CD8-positive, alpha-beta memory T cell (primary cell): ENCODE measurements at regions not wholly inside any gene's neighbourhood (a gene's known extent, or its start where the extent isn't known, plus 50 kb on each side); places are given as distances from the start of the nearest gene placed in this dataset.

ENCODE experiments used
- CTCF ChIA-PET: fragments of 350-600 bp; sonication (Branson Sonifier 250); formaldehyde crosslinking; loops from one replicate; lab custom pipeline; 2021; ENCODE audit warnings: antibody characterized with exemption; lab: Charles Lee
- POLR2A ChIA-PET: fragments of 350-600 bp; sonication (Branson Sonifier 250); formaldehyde crosslinking; loops from one replicate; lab custom pipeline; 2021; ENCODE audit warnings: antibody characterized with exemption; lab: Charles Lee
- DNase-seq, 5 donors: peaks; one replicate each; pipeline versions ENCODE4 v3.0.0 to v3.0.0-alpha.2; 2020 to 2022; ENCODE audit warnings: mixed read lengths in 1 of 5
- H3K27ac ChIP-seq: one replicate; pipeline ENCODE4 v1.7.0; 2013; ENCODE audit warnings: low read depth, mild to moderate bottlenecking, low read length, moderate library complexity
- H3K27me3 ChIP-seq: 2 replicates; pipeline ENCODE4 v1.7.0; 2013; ENCODE audit warnings: low read length, mild to moderate bottlenecking; ENCODE audit not compliant: insufficient read depth, poor library complexity, severe bottlenecking
- H3K36me3 ChIP-seq: 2 replicates; pipeline ENCODE4 v1.7.0; 2013; ENCODE audit warnings: mild to moderate bottlenecking, low read length, moderate library complexity; ENCODE audit not compliant: insufficient read depth
- H3K4me1 ChIP-seq: 2 replicates; pipeline ENCODE4 v1.7.0; 2013; ENCODE audit warnings: mild to moderate bottlenecking, low read length, moderate library complexity; ENCODE audit not compliant: insufficient read depth
- H3K4me3 ChIP-seq: 2 replicates; pipeline ENCODE4 v1.7.0; 2013; ENCODE audit warnings: mild to moderate bottlenecking, low read length
- H3K9me3 ChIP-seq: 2 replicates; pipeline ENCODE4 v1.7.0; 2013; ENCODE audit warnings: mild to moderate bottlenecking, low read length
- H3K27ac Mint-ChIP-seq, 8 donors: one replicate each; pipeline ENCODE4 v1.8.0; 2020 to 2021; ENCODE audit warnings: mixed read lengths in 8 of 8, mild to moderate bottlenecking in 6 of 8, inconsistent platforms in 3 of 8, moderate library complexity in 3 of 8
- H3K27me3 Mint-ChIP-seq, 2 donors: one replicate each; pipeline ENCODE4 v1.8.0; 2020 to 2021; ENCODE audit warnings: mixed read lengths in 2 of 2, mild to moderate bottlenecking in 1 of 2, moderate library complexity in 1 of 2
- H3K36me3 Mint-ChIP-seq, 3 donors: one replicate each; pipeline ENCODE4 v1.8.0; 2020 to 2021; ENCODE audit warnings: mixed read lengths in 3 of 3, inconsistent platforms in 1 of 3, mild to moderate bottlenecking in 1 of 3
- H3K4me1 Mint-ChIP-seq, 3 donors: one replicate each; pipeline ENCODE4 v1.8.0; 2020 to 2021; ENCODE audit warnings: mixed read lengths in 3 of 3, inconsistent platforms in 1 of 3, mild to moderate bottlenecking in 1 of 3
- H3K4me3 Mint-ChIP-seq, 7 donors: one replicate each; pipeline ENCODE4 v1.8.0; 2020 to 2021; ENCODE audit warnings: mixed read lengths in 7 of 7, mild to moderate bottlenecking in 6 of 7, moderate library complexity in 4 of 7, inconsistent platforms in 2 of 7
- H3K9me3 Mint-ChIP-seq, 5 donors: one replicate each; pipeline ENCODE4 v1.8.0; 2020 to 2022; ENCODE audit warnings: mixed read lengths in 5 of 5, mild to moderate bottlenecking in 3 of 5, moderate library complexity in 2 of 5, inconsistent platforms in 1 of 5

DNA sequence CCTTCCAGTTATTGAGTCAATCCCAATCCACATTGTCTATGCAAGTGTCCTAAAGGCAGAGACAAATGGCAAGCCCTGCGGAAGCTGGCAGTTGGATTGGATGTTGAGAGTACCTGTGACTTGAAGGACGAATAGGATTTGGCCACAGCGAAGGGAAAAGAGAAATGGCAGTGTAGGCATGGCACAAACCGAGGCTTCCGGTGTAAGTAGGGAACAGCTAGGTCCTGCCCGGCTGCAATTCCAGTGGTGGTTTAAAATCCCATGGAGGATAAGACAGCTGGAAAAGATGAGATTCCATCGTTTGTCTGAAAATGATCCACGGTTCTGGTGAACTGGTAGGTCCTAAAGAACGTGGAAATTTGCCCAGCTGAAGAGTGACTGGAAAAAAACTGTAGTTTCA, 296.2 kb downstream of the TCERG1L start:
- H3K36me3 Mint-ChIP-seq, result no peaks in the 10 kb centered on the region

DNA sequence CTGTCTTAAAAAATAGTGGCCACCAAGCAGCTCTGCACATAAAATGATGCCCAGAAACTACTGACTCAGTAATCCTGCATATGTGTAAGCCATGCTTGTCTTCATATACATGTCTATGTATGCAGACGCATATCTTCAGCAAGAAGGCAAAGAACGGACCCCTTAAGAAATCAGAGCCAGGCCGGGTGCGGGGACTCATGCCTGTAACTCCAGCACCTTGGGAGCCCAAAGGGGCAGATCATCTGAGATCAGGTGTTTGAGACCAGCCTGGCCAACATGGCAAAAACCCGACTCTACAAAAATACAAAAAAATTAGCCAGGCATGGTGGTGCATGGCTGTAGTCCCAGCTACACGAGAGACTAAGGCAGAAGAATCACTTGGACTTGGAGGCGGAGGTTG, 295.0 kb downstream of the TCERG1L start:
- POLR2A ChIA-PET, result no interaction called here
- Histone ChIP-seq H3K27me3 (no peaks in the 10 kb centered on the region), H3K9me3 (no peaks in the 10 kb centered on the region), H3K4me3 (no peak overlapping the region), H3K4me1 (no peaks in the 10 kb centered on the region), H3K36me3 (no peaks in the 10 kb centered on the region), H3K27ac (no peak overlapping the region)
- Mint-ChIP-seq H3K27ac (no peak overlapping the region), H3K36me3 (no peaks in the 10 kb centered on the region), H3K4me1 (no peaks in the 10 kb centered on the region), H3K27me3 (peaks cover 0 to 2% of the 10 kb centered on the region in 2 donors), H3K9me3 (peaks cover 0 to 3% (median 0%) of the 10 kb centered on the region in 5 donors), H3K4me3 (no peak overlapping the region)
- no peak for DNase-seq
- CTCF ChIA-PET, result no interaction called here

More for the DNA sequence above, 296.2 kb downstream of the TCERG1L start:
- no peak overlapping the region for H3K4me3 ChIP-seq
- no peaks in the 10 kb centered on the region for H3K4me1 ChIP-seq
- H3K27ac Mint-ChIP-seq, result no peak overlapping the region
- peaks cover 0 to 5% (median 0%) of the 10 kb centered on the region in 5 donors for H3K9me3 Mint-ChIP-seq
- H3K36me3 ChIP-seq, result no peaks in the 10 kb centered on the region
- H3K4me1 Mint-ChIP-seq, result no peaks in the 10 kb centered on the region
- no peaks in the 10 kb centered on the region for H3K9me3 ChIP-seq
- H3K27ac ChIP-seq, result no peak overlapping the region
- H3K27me3 ChIP-seq, result no peaks in the 10 kb centered on the region
- CTCF ChIA-PET, result no interaction called here
- peaks cover 0 to 2% of the 10 kb centered on the region in 2 donors for H3K27me3 Mint-ChIP-seq
- no peak overlapping the region for H3K4me3 Mint-ChIP-seq
- POLR2A ChIA-PET, result no interaction called here
- DNase-seq, result no peak

DNA sequence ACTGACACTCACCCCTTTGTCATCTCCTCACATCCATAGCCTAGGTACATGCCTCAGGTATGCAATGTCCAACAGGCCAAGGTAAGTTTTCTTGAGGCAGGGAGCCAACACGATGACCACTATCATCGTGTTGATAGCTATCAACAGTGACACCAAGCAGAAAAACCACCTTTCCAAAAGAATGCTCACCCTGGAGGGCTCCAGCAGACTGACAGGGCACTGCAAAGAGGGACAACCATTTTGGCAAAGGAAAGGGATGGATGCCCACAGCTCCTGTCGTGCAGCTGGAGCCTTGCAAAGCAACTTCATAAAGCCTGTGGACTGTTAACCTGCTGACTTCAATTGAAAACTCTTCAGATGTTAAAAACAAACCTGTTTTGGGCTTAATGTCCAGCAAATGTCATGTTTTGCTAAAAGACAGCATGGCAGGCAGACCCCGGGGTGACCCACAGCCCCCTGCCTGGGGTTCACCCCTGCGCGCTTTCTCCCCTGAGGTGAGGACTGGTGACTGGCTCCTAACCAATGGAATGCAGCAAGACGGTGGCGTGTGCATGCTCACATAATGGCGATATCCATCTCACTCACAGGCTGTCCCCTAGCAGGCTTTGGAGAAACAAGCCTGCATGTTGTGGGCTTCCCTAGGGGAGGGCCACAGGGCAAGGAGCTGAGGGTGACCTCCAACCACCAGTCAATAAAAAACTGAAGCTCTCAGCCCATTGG, 293.8 kb downstream of the TCERG1L start:
- Mint-ChIP-seq H3K36me3 (no peaks in the 10 kb centered on the region), H3K27me3 (peaks cover 0 to 2% of the 10 kb centered on the region in 2 donors), H3K9me3 (peaks cover 0 to 5% (median 0%) of the 10 kb centered on the region in 5 donors), H3K4me1 (no peaks in the 10 kb centered on the region), H3K27ac (no peak overlapping the region), H3K4me3 (no peak overlapping the region)
- H3K4me1 ChIP-seq, result no peaks in the 10 kb centered on the region
- ChIA-PET CTCF (no interaction called here), POLR2A (no interaction called here)
- H3K4me3 ChIP-seq, result no peak overlapping the region
- no peak overlapping the region for H3K27ac ChIP-seq
- no peaks in the 10 kb centered on the region for H3K36me3 ChIP-seq
- H3K9me3 ChIP-seq, result no peaks in the 10 kb centered on the region
- no peak for DNase-seq
- H3K27me3 ChIP-seq, result no peaks in the 10 kb centered on the region

DNA sequence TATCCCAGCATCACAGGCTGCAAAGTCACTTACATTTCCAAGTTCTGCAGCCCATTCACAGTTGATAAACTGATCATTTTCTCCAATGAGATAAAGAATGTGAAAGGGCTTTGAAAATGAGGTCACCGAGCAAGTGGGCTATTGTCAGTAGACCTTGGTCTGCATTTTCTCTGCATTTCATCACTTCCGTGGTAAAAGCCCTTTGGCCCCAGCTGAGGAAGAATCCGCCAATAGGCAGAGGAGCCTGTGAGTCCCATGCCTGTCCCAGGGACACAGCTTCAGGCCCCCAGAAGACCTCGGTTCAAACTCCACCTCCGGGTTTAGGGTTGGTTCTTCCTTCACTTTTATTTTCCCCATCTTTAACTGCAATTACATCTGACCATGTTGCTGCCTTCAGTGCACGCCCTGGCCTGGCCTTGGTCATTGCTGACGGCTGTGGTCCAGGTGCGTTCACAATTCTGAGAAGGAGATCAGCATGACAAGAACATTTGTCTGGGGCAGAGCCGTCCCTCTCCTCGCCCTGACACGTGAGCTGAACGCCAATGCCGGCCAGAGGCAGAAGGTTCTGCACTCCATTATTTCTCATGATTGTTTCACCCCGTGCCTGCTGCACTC, 292.5 kb downstream of the TCERG1L start:
- Mint-ChIP-seq H3K27ac (no peak overlapping the region), H3K4me3 (no peak overlapping the region), H3K36me3 (no peaks in the 10 kb centered on the region), H3K27me3 (no peaks in the 10 kb centered on the region), H3K9me3 (peaks cover 0 to 5% (median 0%) of the 10 kb centered on the region in 5 donors), H3K4me1 (no peaks in the 10 kb centered on the region)
- no peaks in the 10 kb centered on the region for H3K4me1 ChIP-seq
- H3K36me3 ChIP-seq, result no peaks in the 10 kb centered on the region
- no peak for DNase-seq
- no peaks in the 10 kb centered on the region for H3K27me3 ChIP-seq
- no peaks in the 10 kb centered on the region for H3K9me3 ChIP-seq
- no peak overlapping the region for H3K4me3 ChIP-seq
- ChIA-PET POLR2A (no interaction called here), CTCF (no interaction called here)
- no peak overlapping the region for H3K27ac ChIP-seq

DNA sequence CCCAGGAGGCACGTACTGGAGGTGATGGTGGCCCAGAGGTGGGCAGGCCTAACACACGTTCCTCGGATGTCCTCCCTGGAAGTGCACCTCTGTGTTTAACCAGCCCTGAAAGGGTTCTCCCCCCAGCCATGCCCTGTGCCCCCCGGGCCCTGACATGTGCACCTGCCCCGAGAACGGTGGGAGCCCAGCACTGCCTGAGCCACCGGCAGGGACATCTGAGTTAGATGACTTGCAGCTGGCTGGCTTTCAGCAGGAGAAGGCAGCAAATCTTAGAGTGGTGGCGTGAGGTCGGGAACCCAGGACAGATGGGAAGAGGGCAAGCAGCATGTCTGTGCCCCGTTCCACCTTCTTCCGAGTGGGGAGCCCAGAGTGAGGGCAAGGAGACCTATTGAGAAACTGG, 291.8 kb downstream of the TCERG1L start:
- ChIA-PET CTCF (no interaction called here), POLR2A (no interaction called here)
- H3K4me1 ChIP-seq, result no peaks in the 10 kb centered on the region
- no peaks in the 10 kb centered on the region for H3K36me3 ChIP-seq
- H3K27me3 Mint-ChIP-seq, result no peaks in the 10 kb centered on the region
- no peak overlapping the region for H3K4me3 Mint-ChIP-seq
- H3K4me1 Mint-ChIP-seq, result no peaks in the 10 kb centered on the region
- peaks cover 0 to 5% (median 0%) of the 10 kb centered on the region in 5 donors for H3K9me3 Mint-ChIP-seq
- H3K4me3 ChIP-seq, result no peak overlapping the region
- H3K27ac Mint-ChIP-seq, result no peak overlapping the region
- H3K27ac ChIP-seq, result no peak overlapping the region
- no peaks in the 10 kb centered on the region for H3K27me3 ChIP-seq
- H3K9me3 ChIP-seq, result no peaks in the 10 kb centered on the region
- H3K36me3 Mint-ChIP-seq, result no peaks in the 10 kb centered on the region
- DNase-seq, result no peak

DNA sequence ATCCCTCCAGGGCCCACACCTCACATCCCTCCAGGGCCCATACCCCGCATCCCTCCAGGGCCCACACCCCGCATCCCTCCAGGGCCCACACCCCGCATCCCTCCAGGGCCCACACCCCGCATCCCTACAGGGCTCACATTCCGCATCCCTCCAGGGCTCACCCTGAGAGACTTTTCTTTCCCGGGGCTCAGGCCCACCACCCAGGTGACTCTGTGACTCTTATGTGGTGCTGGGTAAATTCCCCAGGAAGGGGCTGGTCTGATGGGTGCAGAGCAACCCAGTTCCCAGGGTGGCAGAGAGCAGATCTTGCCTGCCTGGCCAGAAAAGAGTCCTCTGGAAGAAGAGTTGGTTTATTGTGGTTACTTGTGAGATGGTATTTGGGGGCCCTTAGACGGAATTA, 290.7 kb downstream of the TCERG1L start:
- no peak for DNase-seq
- Mint-ChIP-seq H3K36me3 (no peaks in the 10 kb centered on the region), H3K27me3 (no peaks in the 10 kb centered on the region), H3K4me3 (no peak overlapping the region), H3K9me3 (peaks cover 0 to 5% (median 0%) of the 10 kb centered on the region in 5 donors), H3K27ac (no peak overlapping the region), H3K4me1 (no peaks in the 10 kb centered on the region)
- no peaks in the 10 kb centered on the region for H3K4me1 ChIP-seq
- ChIA-PET CTCF (no interaction called here), POLR2A (no interaction called here)
- no peaks in the 10 kb centered on the region for H3K9me3 ChIP-seq
- H3K27me3 ChIP-seq, result no peaks in the 10 kb centered on the region
- H3K4me3 ChIP-seq, result no peak overlapping the region
- H3K36me3 ChIP-seq, result no peaks in the 10 kb centered on the region
- H3K27ac ChIP-seq, result no peak overlapping the region

DNA sequence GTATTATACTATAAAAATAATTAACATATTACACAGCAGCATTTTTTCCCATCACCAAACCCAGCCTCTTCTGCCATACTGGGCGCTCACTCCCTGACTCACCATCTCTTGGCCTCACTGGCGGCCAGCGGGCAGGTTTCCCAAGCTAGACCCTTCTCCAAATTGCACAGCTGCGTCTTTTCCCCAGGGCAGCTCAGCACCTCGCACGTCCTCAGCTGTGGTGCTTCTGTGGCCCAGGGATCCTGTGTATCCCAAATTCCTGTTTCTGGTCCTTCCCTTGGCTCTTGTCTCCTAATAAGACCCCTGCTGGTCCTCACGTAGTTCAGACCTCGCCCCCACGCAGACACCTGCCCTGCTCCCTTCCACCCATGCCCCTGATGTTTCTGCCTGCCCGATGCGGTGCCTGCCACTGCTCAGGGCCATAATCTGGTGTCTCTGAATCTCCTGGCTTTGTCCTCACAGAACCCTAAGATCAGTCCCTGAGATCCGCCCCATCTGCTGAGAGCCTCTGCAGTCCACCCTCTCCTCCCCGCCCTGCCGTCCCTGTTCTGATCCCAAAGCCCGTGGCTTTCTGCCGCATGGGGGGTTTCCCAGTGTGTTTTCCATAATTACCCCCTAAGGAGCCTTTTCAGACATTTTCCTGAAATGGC, 290.1 kb downstream of the TCERG1L start:
- no peaks in the 10 kb centered on the region for H3K36me3 Mint-ChIP-seq
- CTCF ChIA-PET, result no interaction called here
- no peak overlapping the region for H3K27ac Mint-ChIP-seq
- Histone ChIP-seq H3K27me3 (no peaks in the 10 kb centered on the region), H3K36me3 (no peaks in the 10 kb centered on the region), H3K27ac (no peak overlapping the region), H3K4me3 (no peak overlapping the region), H3K4me1 (no peaks in the 10 kb centered on the region), H3K9me3 (no peaks in the 10 kb centered on the region)
- no peak overlapping the region for H3K4me3 Mint-ChIP-seq
- no peaks in the 10 kb centered on the region for H3K27me3 Mint-ChIP-seq
- H3K9me3 Mint-ChIP-seq, result peaks cover 0 to 5% (median 0%) of the 10 kb centered on the region in 5 donors
- POLR2A ChIA-PET, result no interaction called here
- H3K4me1 Mint-ChIP-seq, result no peaks in the 10 kb centered on the region
- no peak for DNase-seq

DNA sequence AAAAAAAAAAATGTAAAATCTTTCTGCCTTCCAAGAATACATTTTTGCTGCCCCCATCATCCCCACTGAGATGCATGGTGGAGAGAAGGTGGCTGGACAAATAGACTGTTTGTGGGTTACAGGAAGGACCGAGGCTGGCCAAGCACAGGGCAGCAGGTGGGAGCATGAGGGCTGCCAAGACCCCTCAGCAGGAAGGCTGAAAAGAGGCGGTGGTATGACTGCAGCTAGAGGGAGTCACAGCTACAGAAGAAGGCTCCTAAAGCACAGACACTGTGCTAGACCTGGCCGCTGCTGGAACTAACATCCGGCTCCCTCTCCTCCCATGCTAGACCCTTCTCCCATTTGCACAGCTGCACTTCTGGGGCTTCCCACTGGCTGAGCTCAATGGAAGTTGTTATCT, 289.6 kb downstream of the TCERG1L start:
- no peak overlapping the region for H3K4me3 Mint-ChIP-seq
- H3K4me1 Mint-ChIP-seq, result no peaks in the 10 kb centered on the region
- H3K9me3 Mint-ChIP-seq, result peaks cover 0 to 5% (median 0%) of the 10 kb centered on the region in 5 donors
- H3K4me3 ChIP-seq, result no peak overlapping the region
- H3K9me3 ChIP-seq, result no peaks in the 10 kb centered on the region
- H3K27ac ChIP-seq, result no peak overlapping the region
- ChIA-PET CTCF (no interaction called here), POLR2A (no interaction called here)
- no peaks in the 10 kb centered on the region for H3K4me1 ChIP-seq
- H3K27me3 Mint-ChIP-seq, result no peaks in the 10 kb centered on the region
- H3K36me3 ChIP-seq, result no peaks in the 10 kb centered on the region
- no peaks in the 10 kb centered on the region for H3K36me3 Mint-ChIP-seq
- no peak for DNase-seq
- H3K27me3 ChIP-seq, result no peaks in the 10 kb centered on the region
- H3K27ac Mint-ChIP-seq, result no peak overlapping the region
